Endothelial cell (in vitro differentiated cells): ENCODE measurements at regions not wholly inside any gene's neighbourhood (a gene's known extent, or its start where the extent isn't known, plus 50 kb on each side); places are given as distances from the start of the nearest gene placed in this dataset.
A peak's percentile ranks its signal among the peaks of the same experiment; 100 is the strongest.

Source experiments
- DNase-seq: peaks from one replicate; pipeline ENCODE4 v3.0.0; 2021; ENCODE audit warnings: low spot score
- H3K27ac Mint-ChIP-seq: one replicate; pipeline ENCODE4 v1.8.0; 2021; ENCODE audit warnings: mixed read lengths, inconsistent platforms; ENCODE audit not compliant: unreplicated experiment
- H3K27me3 Mint-ChIP-seq: one replicate; pipeline ENCODE4 v1.8.0; 2021; ENCODE audit warnings: mild to moderate bottlenecking, moderate library complexity, mixed read lengths, inconsistent platforms; ENCODE audit not compliant: unreplicated experiment
- H3K36me3 Mint-ChIP-seq: one replicate; pipeline ENCODE4 v1.8.0; 2021; ENCODE audit warnings: mild to moderate bottlenecking, low read depth, mixed read lengths, inconsistent platforms; ENCODE audit not compliant: unreplicated experiment
- H3K4me1 Mint-ChIP-seq: one replicate; pipeline ENCODE4 v1.8.0; 2021; ENCODE audit warnings: mild to moderate bottlenecking, mixed read lengths, inconsistent platforms; ENCODE audit not compliant: unreplicated experiment
- H3K4me3 Mint-ChIP-seq: one replicate; pipeline ENCODE4 v1.8.0; 2021; ENCODE audit warnings: mild to moderate bottlenecking, mixed read lengths, inconsistent platforms; ENCODE audit not compliant: unreplicated experiment
- H3K9me3 Mint-ChIP-seq: one replicate; pipeline ENCODE4 v1.8.0; 2021; ENCODE audit warnings: mixed read lengths, inconsistent platforms; ENCODE audit not compliant: unreplicated experiment
- CTCF ChIP-seq: fragments of 200-600 bp; sonication (generic); IDR thresholded peaks from one replicate; pipeline ENCODE4 v1.5.0; 2021; ENCODE audit warnings: antibody characterized with exemption; ENCODE audit not compliant: unreplicated experiment

DNA sequence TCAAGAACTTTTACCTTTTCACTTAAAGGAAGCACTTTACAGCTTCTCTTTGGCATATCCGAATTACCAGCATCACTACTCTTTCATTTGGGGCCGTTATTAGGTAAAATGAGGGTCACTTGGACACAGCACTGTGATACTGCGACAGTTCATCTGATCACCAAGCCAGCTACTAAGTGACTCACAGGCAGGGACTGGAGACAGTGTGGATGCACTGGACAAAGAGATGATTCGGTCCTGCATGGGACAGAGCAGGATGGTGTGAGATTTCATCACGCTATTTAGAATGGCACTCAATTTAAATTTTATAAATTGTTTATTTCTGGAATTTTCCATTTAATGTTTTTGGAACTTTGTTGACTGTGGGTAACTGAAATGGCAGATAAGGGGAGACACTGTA, 166.9 kb upstream of the IL12A start:
- no peak for TF ChIP-seq CTCF
- H3K27me3 Mint-ChIP-seq: peaks cover 3% of the 10 kb centered on the region
- H3K4me1 Mint-ChIP-seq: peaks cover 5% of the 10 kb centered on the region
- H3K4me3 Mint-ChIP-seq: no peak overlapping the region
- H3K9me3 Mint-ChIP-seq: no peaks in the 10 kb centered on the region
- no peak overlapping the region for H3K27ac Mint-ChIP-seq
- no peak for DNase-seq
- H3K36me3 Mint-ChIP-seq: no peaks in the 10 kb centered on the region

GRCh38 chr3:159823780-159824179, 164.9 kb upstream of the IL12A start:
- Mint-ChIP-seq H3K4me3 (no peak overlapping the region), H3K27me3 (peaks cover 3% of the 10 kb centered on the region), H3K36me3 (no peaks in the 10 kb centered on the region), H3K4me1 (peaks cover 9% of the 10 kb centered on the region), H3K27ac (no peak overlapping the region), H3K9me3 (no peaks in the 10 kb centered on the region)
- no peak for TF ChIP-seq CTCF
- no peak for DNase-seq

DNA sequence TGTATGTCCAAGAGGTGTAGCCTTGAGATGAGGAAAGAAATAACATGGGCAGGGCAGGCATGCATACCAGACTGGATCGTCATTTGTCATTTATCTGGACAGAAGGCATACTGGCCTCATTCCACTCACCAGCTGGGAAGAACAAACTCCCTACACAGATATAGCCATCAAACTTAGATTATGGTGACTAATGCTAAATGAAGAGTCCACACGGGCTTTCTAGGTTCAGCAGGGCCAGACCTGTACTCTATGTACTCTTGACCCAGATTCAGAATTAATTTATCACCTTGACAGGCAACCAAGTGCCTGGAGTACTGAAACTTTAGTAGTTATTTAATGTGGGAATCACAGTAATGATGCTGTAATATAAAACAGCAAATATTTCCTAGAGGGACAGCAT, 164.3 kb upstream of the IL12A start:
- no peak for TF ChIP-seq CTCF
- H3K9me3 Mint-ChIP-seq: no peaks in the 10 kb centered on the region
- H3K36me3 Mint-ChIP-seq: no peaks in the 10 kb centered on the region
- peaks cover 12% of the 10 kb centered on the region for H3K4me1 Mint-ChIP-seq
- H3K27ac Mint-ChIP-seq: no peak overlapping the region
- no peak for DNase-seq
- peaks cover 3% of the 10 kb centered on the region for H3K27me3 Mint-ChIP-seq
- H3K4me3 Mint-ChIP-seq: no peak overlapping the region

GRCh38 chr3:159825216-159825854, 163.3 kb upstream of the IL12A start:
- DNase-seq: no peak
- Mint-ChIP-seq H3K4me1 (peaks cover 12% of the 10 kb centered on the region), H3K27me3 (peaks cover 3% of the 10 kb centered on the region), H3K4me3 (no peak overlapping the region), H3K36me3 (no peaks in the 10 kb centered on the region), H3K9me3 (no peaks in the 10 kb centered on the region), H3K27ac (no peak overlapping the region)
- no peak for TF ChIP-seq CTCF

GRCh38 chr3:159828542-159828943, 160.1 kb upstream of the IL12A start:
- TF ChIP-seq CTCF: peak; percentile 78
- Mint-ChIP-seq H3K27ac (no peak overlapping the region), H3K4me3 (no peak overlapping the region), H3K9me3 (no peaks in the 10 kb centered on the region), H3K27me3 (no peaks in the 10 kb centered on the region), H3K36me3 (no peaks in the 10 kb centered on the region), H3K4me1 (peaks cover 12% of the 10 kb centered on the region)
- DNase-seq: no peak
